GM21717 (cell line): ENCODE measurements at regions not wholly inside any gene's neighbourhood (a gene's known extent, or its start where the extent isn't known, plus 50 kb on each side); places are given as distances from the start of the nearest gene placed in this dataset.
"Not testable (repeated sequence)": the region's sequence is repeated elsewhere in the genome, so short reads cannot be mapped to it uniquely, and the experiment has no call there.

ENCODE experiments used
- ATAC-seq: cut with Tn5 transposase; IDR thresholded peaks from one replicate; pipeline ENCODE4 v1.9.1; 2021; ENCODE audit warnings: mild to moderate bottlenecking, moderate library complexity; ENCODE audit not compliant: unreplicated experiment

DNA sequence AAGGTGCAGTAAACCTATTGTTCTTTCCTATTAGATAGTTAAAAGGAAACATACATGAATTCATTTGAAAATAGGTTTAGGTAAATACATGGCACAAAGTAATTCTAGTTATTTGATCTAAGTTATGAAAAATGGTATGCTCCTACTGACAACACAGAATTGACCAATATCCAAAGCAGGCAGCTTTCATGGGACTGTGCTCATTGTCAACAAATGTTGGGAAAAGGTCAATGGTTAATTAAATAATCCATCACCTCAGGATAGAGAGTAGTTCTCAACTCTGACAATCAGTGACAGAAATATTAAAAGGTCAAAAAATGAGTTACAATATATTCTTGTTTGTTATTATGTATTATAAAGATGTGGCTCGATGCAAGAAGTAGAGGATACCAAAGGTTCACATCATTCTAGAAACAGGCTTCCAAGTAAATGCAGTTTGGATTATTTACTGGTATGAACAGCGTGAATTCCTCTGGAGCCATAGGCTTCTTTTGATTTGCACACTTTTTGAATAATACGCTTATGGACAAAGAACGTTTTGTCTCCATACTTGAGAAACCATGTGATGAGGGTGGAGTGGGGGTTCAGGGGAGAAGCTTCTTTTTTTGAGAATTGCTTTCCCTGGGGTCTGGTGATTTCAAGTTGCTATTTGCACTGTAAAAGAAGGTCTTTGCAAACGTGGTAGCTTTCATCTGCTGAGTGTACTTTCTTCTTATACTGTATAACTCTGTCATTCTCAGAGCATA is 422.0 kb upstream of the ZEB2 start:
- ATAC-seq, result no peak

DNA sequence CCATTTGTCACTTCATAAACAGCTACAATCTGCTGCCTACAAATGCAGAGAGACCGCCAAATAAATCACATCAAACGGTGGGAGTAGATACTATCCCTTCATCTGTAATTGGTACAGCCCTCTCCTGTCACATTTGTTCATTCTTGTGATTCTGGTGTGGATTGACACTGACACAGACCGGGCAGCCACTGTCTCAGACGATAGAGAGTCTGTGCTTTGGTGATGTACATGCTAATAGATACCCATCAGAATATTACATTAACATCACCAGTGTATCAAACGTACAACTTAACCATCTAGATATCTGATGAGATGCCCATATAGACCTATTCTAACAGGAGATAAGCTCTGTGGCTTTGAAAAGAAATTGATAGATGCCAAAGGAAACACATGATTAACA is 419.7 kb upstream of the ZEB2 start:
- no peak for ATAC-seq

DNA sequence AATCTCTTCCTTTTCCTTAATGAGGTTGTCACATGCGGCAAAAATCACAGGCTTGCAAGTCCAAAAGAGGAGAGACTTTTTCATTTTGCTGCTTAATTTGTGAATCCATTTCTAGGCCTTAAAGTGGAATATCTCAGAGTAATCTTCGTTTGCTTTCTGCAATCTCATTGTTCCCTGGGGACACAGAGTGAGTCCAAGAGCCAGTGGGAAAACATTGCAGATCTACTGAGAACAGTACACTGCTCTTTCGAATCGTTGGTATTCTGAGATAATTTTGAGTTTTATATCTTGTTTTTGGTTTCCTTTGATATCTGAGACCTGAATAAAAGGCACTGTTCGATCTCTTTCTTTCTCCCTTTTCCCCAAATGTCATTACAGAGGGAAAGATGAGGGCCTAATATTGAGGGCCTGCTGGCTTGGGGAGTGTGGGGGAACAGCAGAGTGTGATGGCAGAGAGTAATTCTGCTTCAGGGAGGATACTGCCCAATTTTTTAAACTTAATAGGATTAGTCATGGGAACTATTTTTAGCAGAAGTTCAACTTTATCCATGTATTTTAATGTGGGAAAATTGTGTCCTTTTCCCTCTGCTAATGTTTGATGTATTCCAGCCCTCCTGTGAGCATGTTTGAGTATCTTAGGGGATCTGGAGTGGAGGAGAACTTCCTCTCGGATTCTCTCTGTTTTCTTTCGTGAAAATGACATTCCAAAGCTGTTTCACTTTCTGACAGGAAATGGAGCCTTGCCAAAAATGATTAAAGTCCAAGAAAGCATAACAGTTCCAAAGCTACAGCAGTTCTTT is 418.2 kb upstream of the ZEB2 start:
- no peak for ATAC-seq

DNA sequence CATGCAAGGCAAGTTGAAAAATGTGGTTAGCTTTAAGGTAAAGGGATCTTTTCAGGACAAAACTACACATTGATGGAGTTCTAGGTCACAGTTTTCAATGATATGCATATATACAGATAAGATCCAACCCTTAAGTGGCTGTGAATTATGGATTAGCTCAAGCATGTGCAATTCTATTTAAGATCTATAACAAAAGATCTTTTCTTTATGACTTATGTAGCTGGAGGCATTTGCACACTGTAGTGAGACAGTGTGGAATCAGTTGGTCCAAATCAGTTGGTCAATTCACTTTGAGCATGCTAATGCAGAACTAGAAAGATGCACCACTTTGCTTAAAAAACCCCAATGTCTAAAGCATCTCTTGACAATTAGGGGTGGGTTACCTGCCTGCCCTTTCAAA is 417.1 kb upstream of the ZEB2 start:
- ATAC-seq, result no peak

- ATAC-seq, result no peak
These were observed 416.5 kb upstream of the ZEB2 start for GRCh38 chr2:144936442-144936841.

DNA sequence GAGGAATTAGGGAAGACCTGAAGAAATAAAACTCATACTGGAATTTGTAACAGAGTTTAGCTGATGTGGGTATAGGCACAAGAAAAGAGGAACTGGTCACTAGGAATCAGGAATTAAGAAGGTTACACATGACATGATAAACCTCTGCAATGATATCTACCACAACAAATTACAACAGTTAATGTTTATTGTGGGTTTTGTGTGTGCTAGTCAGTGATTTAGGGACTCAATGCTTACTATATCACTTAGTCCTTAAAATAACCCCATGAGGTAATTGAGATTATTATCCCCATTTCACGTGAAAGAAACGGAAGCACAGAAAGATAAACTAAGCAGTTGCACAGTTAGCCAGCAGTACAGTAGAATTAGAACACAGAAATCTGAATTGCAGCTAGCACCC is 415.8 kb upstream of the ZEB2 start:
- no peak for ATAC-seq

- ATAC-seq, result no peak
These were observed 415.3 kb upstream of the ZEB2 start for GRCh38 chr2:144935191-144935590.

- no peak for ATAC-seq
These were observed 412.0 kb upstream of the ZEB2 start for GRCh38 chr2:144931960-144932359.

- no peak for ATAC-seq
These were observed 411.6 kb upstream of the ZEB2 start for GRCh38 chr2:144931480-144931879.

DNA sequence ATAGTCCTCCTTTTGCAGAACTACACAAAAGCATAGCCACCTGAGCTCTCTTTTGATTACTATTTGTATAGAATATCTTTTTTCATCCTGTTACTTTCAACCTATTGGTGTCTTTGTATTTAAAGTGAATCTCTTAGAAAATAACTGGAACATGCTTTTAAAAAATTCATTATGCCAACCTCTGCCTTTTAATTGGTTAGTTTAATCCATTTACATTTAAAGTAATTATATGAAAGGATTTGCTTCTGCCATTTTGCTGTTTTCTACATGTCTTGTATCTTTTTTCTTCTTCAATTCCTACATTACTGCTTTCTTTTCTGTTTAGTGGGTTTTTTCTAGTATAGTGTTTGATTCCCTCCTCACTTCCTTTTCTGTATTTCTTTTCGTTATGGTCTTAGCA is 407.5 kb upstream of the ZEB2 start:
- ATAC-seq, result no peak

GRCh38 chr2:144925886-144926285 is 406.0 kb upstream of the ZEB2 start:
- no peak for ATAC-seq

DNA sequence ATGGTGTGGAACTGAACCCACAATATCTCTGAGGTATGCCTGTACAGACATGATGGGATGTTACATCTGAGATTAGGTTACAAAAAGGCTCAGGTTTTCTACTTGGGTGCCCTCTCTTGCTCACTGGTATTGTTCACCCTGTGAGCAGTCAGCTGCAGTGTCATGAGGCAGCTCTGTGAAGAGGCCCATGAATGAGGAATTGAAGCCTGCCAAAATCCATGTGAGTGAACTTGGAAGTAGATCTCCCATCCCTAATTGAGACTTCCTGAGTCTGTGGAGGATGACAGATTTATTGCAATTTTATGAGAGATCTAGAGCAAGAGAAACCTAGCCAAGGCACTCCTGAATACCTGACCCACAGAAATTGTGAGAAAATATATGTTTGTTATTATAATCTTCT is 404.9 kb upstream of the ZEB2 start:
- no peak for ATAC-seq

DNA sequence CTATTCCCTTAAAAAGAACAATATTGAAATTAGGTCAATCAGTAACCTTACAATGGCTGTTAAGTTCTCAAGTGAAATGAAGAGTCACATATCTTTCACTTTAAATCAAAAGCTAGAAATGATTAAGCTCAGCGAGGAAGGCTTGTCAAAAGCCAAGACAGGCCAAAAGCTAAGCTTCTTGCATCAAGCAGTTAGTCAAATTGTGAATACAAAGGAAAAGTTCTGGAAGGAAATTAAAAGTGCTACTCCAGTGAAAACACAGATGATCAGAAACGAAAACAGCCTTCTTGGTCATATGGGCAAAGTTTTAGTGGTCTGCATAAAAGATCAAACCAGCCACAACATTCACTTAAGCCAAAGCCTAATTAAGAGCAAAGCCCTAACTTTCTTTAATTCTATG is 402.6 kb upstream of the ZEB2 start:
- ATAC-seq, result no peak

DNA sequence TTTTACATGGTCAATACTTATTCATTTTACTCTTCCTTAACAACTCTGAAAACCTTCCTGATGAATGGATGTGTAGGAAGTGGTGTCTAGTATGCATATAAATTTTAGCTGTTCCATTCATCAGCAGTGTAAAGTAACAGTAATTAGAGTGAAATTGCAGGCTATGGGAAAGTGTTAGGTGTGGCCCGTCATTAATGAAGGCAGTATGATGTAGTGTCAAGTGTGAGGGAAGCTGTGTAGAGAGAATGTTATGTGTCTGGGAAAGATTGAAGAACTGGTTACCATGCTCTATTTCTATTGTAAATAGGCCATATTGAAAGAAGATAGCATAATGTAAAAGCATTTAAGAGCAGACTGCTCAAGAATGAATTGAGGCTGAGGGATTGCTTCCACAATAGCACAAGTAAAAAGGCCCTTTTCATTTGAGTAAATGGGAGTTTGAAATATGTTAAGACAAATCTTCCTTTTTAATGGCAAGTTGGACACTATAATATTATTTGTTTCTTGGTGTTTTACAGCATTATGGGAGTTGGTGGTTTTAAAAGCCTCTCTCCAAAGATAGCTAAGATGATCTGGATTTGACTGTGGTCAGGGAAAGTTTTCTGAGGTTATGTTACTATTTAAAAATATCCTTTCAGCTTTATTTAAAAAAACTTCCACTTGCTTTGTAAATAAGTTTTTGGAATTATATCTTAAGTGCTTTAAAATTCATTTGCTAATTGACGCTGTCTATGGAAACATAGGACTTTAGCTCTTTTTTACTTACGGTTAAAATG is 401.0 kb upstream of the ZEB2 start:
- no peak for ATAC-seq

GRCh38 chr2:144914622-144915318 is 394.9 kb upstream of the ZEB2 start:
- no peak for ATAC-seq

DNA sequence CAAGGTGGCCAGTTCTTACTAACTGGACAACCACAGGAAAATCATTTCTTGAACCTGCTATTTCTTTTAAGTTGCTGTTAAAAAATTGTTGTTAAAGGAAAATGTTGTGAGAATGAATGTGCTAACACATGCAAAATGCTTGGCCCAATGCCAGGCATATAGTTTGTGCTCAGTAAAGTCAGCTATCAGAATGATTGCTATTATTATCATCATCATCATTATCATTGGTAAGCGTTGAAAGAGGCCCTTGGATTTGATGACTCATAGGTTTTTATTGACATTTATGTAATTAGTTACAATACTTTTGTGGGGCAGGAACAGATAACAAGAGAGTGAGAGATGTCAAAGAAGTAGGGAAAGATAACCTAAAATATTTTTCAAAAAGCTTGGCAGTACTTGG is 394.2 kb upstream of the ZEB2 start:
- no peak for ATAC-seq

DNA sequence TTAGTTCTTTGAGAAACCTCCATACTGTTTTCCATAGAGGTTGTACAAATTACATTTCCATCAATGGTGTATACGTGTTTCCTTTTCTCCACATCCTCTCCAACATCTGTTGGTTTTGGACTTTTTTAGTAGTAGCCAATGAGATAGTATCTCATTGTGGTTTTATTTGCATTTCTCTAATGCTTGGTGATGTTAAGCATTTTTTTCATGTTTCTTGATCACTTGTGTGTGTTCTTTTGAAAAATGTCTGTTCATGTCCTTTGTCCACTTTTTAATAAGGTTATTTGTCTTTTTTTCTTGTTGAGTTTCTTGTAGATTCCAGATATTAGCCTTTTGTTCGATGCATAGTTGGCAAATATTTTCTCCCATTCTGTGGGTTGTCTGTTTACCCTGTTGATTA is 392.3 kb upstream of the ZEB2 start:
- no peak for ATAC-seq

- no peak for ATAC-seq
These were observed 386.0 kb upstream of the ZEB2 start for GRCh38 chr2:144905956-144906355.

DNA sequence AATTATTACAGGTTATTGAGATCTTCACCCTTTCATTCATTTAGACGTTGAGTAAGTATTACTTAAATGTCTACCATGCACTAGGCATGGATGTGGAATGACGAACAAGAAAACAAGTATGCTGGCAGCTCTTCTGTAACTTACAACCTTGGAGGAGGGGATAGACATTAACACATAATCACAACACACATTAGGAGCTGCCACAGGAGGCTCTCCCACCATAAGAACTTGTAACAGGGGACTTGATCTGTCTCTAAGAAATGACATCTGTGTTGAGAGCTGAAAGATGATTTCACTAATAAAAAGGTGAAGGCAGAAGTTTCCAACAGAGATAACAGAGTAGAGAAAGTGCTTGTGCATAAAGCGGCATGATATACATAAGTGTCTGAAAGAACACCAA is 384.7 kb upstream of the ZEB2 start:
- ATAC-seq, result no peak

GRCh38 chr2:144903045-144903444 is 383.1 kb upstream of the ZEB2 start:
- not testable (repeated sequence) for ATAC-seq

DNA sequence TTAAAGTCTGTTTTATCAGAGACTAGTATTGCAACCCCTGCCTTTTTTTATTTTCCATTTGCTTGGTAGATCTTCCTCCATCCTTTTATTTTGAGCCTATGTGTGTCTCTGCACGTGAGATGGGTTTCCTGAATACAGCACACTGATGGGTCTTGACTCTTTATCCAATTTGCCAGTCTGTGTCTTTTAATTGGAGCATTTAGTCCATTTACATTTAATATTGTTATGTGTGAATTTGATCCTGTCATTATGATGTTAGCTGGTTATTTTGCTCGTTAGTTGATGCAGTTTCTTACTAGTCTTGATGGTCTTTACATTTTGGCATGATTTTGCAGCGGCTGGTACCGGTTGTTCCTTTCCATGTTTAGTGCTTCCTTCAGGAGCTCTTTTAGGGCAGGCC is 381.5 kb upstream of the ZEB2 start:
- ATAC-seq, result not testable (repeated sequence)
